Esophagus muscularis mucosa (tissue), 4 donors: ENCODE measurements at regions not wholly inside any gene's neighbourhood (a gene's known extent, or its start where the extent isn't known, plus 50 kb on each side); places are given as distances from the start of the nearest gene placed in this dataset.

Experiments
- DNase-seq: peaks from one replicate; pipeline ENCODE4 v3.0.0-alpha.2; 2017; ENCODE audit errors: extremely low spot score
- H3K27ac ChIP-seq, 4 donors: fragments of 200-600 bp; sonication (generic); replicated peaks in 1 of 4; 1 replicate in 3 of 4; 2 replicates in 1 of 4; pipeline ENCODE4 v1.5.1; 2016 to 2019; ENCODE audit warnings: mild to moderate bottlenecking in 1 of 4
- H3K27me3 ChIP-seq, 4 donors: fragments of 200-600 bp; sonication (generic); one replicate each; pipeline versions ENCODE4 v1.5.1 to v1.6.0; 2016 to 2019
- H3K36me3 ChIP-seq, 4 donors: fragments of 200-600 bp; sonication (generic); one replicate each; pipeline ENCODE4 v1.5.1; 2016 to 2019
- H3K4me1 ChIP-seq, 4 donors: fragments of 200-600 bp; sonication (generic); one replicate each; pipeline ENCODE4 v1.5.1; 2016 to 2019
- H3K4me3 ChIP-seq, 4 donors: fragments of 200-600 bp; sonication (generic); 1 replicate in 2 of 4; 2 replicates in 2 of 4; pipeline ENCODE4 v1.5.1; 2016 to 2019; ENCODE audit warnings: mild to moderate bottlenecking in 4 of 4, moderate library complexity in 1 of 4
- H3K9me3 ChIP-seq, 4 donors: fragments of 200-600 bp; sonication (generic); 1 replicate in 3 of 4; 2 replicates in 1 of 4; pipeline ENCODE4 v1.5.1; 2016 to 2019
- EP300 ChIP-seq: sonication (generic); formaldehyde crosslinking; IDR thresholded peaks from one replicate; pipeline ENCODE4 v1.6.1; 2017; ENCODE audit warnings: antibody characterized with exemption
- POLR2A ChIP-seq: fragments of 450-650 bp; IDR thresholded peaks from one replicate; pipeline ENCODE4 v1.6.1; 2017; ENCODE audit warnings: antibody characterized with exemption, moderate library complexity, mild to moderate bottlenecking, low read depth
- POLR2AphosphoS5 ChIP-seq, 2 donors: sonication (generic); formaldehyde crosslinking; IDR thresholded peaks; one replicate each; pipeline ENCODE4 v1.6.1; 2017; ENCODE audit warnings: antibody characterized with exemption in 2 of 2
- WGBS: methylation state at CpG from one replicate; pipeline ENCODE4 v1.1.5; 2018; 5-methylcytosine and 5-hydroxymethylcytosine counted together
- intact Hi-C: fragments of 100-400 bp; cut with DNase I; formaldehyde crosslinking; loops from one replicate; pipeline ENCODE4 v1.15.1; 2023
- TF ChIP-seq, protein P1 (sequence below), 3 experiments: fragments of 200-600 bp in 2 of 3; fragments of 450-650 bp in 1 of 3; sonication (generic) in 2 of 3; IDR thresholded peaks; one replicate each; pipeline ENCODE4 v1.5.1; 2017 to 2019; ENCODE audit warnings: antibody characterized with exemption in 3 of 3, mild to moderate bottlenecking in 2 of 3, moderate library complexity in 1 of 3

DNA sequence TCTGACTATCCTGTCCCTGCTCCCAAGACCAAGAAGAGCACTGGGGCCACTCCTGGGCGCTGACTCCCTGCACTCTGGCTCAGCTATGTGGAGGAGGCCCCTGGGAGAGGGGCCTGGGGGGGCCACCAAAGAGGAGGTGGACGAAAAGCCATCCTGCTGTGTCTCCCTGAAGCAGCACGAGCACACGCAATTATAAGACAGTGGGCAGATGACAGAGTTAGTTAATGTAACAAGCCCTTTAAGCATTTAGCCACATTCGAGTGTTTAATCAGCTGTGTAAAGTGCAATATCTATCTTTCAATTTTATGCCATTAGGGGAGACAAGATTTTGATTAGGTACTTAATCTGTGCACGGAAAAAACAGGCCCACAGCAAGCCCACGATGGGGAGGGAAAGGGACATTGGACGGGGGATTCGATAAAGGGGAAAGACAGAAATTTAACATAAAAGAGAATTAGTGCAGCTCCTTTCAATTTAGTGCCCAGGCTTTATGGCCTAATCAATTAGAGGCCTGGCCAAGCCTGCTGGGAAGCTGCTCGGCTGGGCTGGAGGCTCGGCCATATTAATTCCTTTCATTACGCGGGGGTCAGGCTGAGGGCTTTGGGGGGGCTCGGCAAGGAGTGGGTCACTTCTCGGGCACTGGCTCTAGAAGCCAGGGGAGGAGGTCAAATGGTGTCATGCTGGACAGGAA lies 286.2 kb downstream of the DHX35 start:
- DNase-seq: no peak
- WGBS: 78% methylated on average over 15 of the region's 15 CpGs
- TF ChIP-seq POLR2AphosphoS5 (IDR thresholded peaks at IDR 0.05): no peak
- Histone ChIP-seq H3K27me3 (peaks cover 0 to 4% (median 0%) of the 10 kb centered on the region in 4 donors), H3K36me3 (no peaks in the 10 kb centered on the region), H3K4me3 (no peak overlapping the region), H3K27ac (no peak overlapping the region), H3K4me1 (no peaks in the 10 kb centered on the region), H3K9me3 (no peaks in the 10 kb centered on the region)
- intact Hi-C loops: no loop called here

DNA sequence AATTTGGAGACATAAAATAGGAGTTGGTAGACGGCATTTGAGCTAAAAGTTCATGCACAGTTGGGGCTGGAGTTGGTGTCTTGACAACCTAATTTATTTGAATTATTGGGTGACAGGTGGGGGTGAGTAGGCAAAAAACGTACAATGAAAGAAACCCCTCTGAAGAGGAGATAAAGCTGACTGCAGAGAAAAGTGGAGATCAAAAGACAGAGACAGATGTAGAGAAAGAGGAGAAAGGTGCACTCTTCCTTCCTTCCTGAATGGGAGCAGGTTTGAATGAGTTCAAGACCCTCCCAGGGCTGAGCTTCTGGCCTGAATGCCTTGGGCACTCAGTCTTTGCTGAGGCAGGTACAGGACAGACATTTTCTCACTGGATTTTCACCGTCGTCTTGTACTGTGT lies 284.3 kb downstream of the DHX35 start:
- no peak overlapping the region for H3K27ac ChIP-seq
- H3K4me1 ChIP-seq: no peaks in the 10 kb centered on the region
- intact Hi-C loops: no loop called here
- peaks cover 0 to 4% (median 0%) of the 10 kb centered on the region in 4 donors for H3K27me3 ChIP-seq
- DNase-seq: no peak
- no peaks in the 10 kb centered on the region for H3K36me3 ChIP-seq
- TF ChIP-seq, protein P1, sequence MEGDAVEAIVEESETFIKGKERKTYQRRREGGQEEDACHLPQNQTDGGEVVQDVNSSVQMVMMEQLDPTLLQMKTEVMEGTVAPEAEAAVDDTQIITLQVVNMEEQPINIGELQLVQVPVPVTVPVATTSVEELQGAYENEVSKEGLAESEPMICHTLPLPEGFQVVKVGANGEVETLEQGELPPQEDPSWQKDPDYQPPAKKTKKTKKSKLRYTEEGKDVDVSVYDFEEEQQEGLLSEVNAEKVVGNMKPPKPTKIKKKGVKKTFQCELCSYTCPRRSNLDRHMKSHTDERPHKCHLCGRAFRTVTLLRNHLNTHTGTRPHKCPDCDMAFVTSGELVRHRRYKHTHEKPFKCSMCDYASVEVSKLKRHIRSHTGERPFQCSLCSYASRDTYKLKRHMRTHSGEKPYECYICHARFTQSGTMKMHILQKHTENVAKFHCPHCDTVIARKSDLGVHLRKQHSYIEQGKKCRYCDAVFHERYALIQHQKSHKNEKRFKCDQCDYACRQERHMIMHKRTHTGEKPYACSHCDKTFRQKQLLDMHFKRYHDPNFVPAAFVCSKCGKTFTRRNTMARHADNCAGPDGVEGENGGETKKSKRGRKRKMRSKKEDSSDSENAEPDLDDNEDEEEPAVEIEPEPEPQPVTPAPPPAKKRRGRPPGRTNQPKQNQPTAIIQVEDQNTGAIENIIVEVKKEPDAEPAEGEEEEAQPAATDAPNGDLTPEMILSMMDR (IDR thresholded peaks at IDR 0.05): no peak
- no peak for TF ChIP-seq POLR2A
- no peak for TF ChIP-seq EP300
- no peak for TF ChIP-seq POLR2AphosphoS5 (IDR thresholded peaks at IDR 0.05)
- H3K9me3 ChIP-seq: peaks cover 0 to 10% (median 4%) of the 10 kb centered on the region in 4 donors
- 82% methylated on average over 4 of the region's 4 CpGs for WGBS
- H3K4me3 ChIP-seq: no peak overlapping the region

DNA sequence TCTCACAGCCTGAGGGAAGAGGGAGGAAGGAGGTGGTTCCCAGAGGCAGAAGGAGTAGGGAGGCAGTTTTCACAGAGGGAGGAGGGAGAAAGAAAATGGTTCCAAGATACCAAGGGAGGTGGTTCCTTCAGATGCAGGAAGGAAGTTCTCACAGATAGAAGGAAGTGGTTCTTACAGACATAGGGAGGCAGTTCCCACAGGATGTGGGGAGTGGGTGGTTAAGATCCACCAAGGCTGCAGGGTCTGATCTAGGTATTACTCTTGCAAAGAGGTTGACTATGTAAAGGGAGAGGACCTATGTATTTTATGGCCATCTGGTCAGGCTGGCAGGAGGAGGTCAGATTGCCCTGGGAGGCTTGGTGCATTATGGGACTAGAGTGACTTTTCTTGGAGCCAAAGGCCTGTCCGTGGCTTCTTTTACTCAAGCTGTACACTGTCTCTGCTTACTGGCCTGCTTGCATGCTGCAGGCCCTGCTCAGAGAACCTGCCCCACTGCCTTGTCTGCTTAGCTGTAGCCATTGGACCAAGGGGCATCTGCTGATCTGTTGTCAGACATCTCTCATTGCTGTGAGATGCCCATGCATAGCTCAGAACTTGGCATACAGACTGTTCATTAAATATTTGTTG lies 283.7 kb downstream of the DHX35 start:
- Histone ChIP-seq H3K27me3 (peaks cover 0 to 4% (median 0%) of the 10 kb centered on the region in 4 donors), H3K36me3 (no peaks in the 10 kb centered on the region), H3K9me3 (peaks cover 0 to 10% (median 4%) of the 10 kb centered on the region in 4 donors), H3K4me1 (no peaks in the 10 kb centered on the region), H3K4me3 (no peak overlapping the region), H3K27ac (no peak overlapping the region)
- WGBS: 100% methylated on average over 1 of the region's 1 CpG
- intact Hi-C loops: no loop called here
- TF ChIP-seq, protein P1 (IDR thresholded peaks at IDR 0.05): no peak
- no peak for TF ChIP-seq POLR2AphosphoS5 (IDR thresholded peaks at IDR 0.05)
- no peak for TF ChIP-seq POLR2A
- TF ChIP-seq EP300: no peak
- DNase-seq: no peak

DNA sequence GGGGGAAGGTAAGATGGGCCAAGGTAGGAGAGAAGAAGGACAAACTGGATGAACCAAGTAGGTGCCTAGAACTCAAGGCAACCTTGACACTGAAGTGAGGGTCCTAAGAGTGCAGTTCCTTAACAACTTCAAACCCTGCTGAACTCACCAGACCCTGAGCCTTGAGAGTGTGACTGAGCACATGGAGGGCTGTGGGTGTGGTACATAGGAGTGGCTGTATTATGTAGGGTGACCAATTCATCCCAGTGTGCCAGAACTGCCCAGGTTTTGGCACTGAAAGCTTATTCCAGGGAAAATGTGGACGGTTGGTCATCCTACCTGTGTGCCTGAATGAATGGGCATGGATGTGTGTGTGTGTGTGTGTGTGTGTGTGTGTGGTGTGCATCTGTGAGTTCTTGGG lies 281.8 kb downstream of the DHX35 start:
- TF ChIP-seq POLR2A: no peak
- TF ChIP-seq EP300: no peak
- TF ChIP-seq, protein P1 (IDR thresholded peaks at IDR 0.05): no peak
- no peak for TF ChIP-seq POLR2AphosphoS5 (IDR thresholded peaks at IDR 0.05)
- Histone ChIP-seq H3K4me1 (no peaks in the 10 kb centered on the region), H3K9me3 (peaks cover 0 to 10% (median 4%) of the 10 kb centered on the region in 4 donors), H3K27ac (no peak overlapping the region), H3K36me3 (no peaks in the 10 kb centered on the region), H3K4me3 (no peak overlapping the region), H3K27me3 (peaks cover 0 to 4% (median 0%) of the 10 kb centered on the region in 4 donors)
- WGBS: 82% methylated on average over 1 of the region's 1 CpG
- DNase-seq: no peak
- intact Hi-C loops: no loop called here

DNA sequence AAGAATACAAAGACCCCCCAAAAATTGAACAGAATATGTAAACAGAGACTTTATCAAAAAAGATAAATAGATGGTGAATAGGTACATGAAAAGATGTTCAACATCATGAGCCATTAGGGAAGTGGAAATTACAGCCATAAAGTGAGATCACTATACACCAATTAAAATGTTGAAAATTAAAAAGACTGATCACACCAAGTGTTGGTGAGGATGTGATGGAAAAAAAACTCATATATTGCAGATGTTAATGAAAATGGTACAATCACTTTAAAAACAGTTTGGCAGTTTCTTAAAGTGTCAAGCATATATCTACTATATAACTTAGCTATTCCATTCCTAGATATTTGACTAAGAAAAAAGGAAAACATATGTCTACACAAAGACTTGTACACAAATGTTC lies 280.5 kb downstream of the DHX35 start:
- Histone ChIP-seq H3K4me3 (no peak overlapping the region), H3K27ac (no peak overlapping the region), H3K9me3 (peaks cover 0 to 10% (median 4%) of the 10 kb centered on the region in 4 donors), H3K27me3 (peaks cover 0 to 4% (median 0%) of the 10 kb centered on the region in 4 donors), H3K36me3 (no peaks in the 10 kb centered on the region), H3K4me1 (no peaks in the 10 kb centered on the region)
- TF ChIP-seq POLR2AphosphoS5 (IDR thresholded peaks at IDR 0.05) (no peak), POLR2A (no peak), EP300 (no peak)
- TF ChIP-seq, protein P1 (IDR thresholded peaks at IDR 0.05): no peak
- intact Hi-C loops: no loop called here
- DNase-seq: no peak
